Peyer's patch (tissue), 4 donors: ENCODE measurements at regions not wholly inside any gene's neighbourhood (a gene's known extent, or its start where the extent isn't known, plus 50 kb on each side); places are given as distances from the start of the nearest gene placed in this dataset.

ENCODE experiments used
- POLR2A ChIP-seq, 2 donors: fragments of 450-650 bp; IDR thresholded peaks; one replicate each; pipeline ENCODE4 v1.5.1; 2017; ENCODE audit warnings: antibody characterized with exemption in 2 of 2, mild to moderate bottlenecking in 2 of 2, moderate library complexity in 2 of 2
- TF ChIP-seq, protein P1 (sequence below), 6 experiments: fragments of 450-650 bp in 4 of 6; fragments of 200-600 bp in 2 of 6; sonication (generic) in 1 of 6; IDR thresholded peaks; one replicate each; pipeline ENCODE4 v1.5.1; 2017 to 2019; ENCODE audit warnings: antibody characterized with exemption in 6 of 6, mild to moderate bottlenecking in 3 of 6, moderate library complexity in 1 of 6

DNA sequence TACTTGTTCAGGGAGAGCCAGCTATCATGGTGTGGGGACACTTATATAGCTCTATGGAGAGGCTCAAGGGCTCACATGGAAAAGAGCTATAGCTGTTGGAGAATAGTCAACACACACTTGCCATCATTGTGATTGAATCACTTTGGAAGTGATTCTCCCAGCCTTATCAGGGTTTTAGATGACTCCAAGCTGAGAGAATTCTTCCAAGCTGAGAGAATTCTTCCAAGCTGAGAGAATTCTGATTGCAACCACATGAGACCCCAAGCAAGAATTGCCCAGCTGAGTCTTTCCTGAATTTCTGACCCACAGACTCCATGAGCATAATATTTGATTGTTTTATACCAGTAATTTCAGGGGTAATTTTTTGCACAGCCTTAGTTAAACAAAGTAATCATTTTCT lies 1318.3 kb upstream of the RAG2 start:
- TF ChIP-seq, protein P1, sequence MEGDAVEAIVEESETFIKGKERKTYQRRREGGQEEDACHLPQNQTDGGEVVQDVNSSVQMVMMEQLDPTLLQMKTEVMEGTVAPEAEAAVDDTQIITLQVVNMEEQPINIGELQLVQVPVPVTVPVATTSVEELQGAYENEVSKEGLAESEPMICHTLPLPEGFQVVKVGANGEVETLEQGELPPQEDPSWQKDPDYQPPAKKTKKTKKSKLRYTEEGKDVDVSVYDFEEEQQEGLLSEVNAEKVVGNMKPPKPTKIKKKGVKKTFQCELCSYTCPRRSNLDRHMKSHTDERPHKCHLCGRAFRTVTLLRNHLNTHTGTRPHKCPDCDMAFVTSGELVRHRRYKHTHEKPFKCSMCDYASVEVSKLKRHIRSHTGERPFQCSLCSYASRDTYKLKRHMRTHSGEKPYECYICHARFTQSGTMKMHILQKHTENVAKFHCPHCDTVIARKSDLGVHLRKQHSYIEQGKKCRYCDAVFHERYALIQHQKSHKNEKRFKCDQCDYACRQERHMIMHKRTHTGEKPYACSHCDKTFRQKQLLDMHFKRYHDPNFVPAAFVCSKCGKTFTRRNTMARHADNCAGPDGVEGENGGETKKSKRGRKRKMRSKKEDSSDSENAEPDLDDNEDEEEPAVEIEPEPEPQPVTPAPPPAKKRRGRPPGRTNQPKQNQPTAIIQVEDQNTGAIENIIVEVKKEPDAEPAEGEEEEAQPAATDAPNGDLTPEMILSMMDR (IDR thresholded peaks at IDR 0.05): no peak
- TF ChIP-seq POLR2A (IDR thresholded peaks at IDR 0.05): no peak
